ENCODE measurements at regions not wholly inside any gene's neighbourhood (a gene's known extent, or its start where the extent isn't known, plus 50 kb on each side); places are given as distances from the start of the nearest gene placed in this dataset.

DNA sequence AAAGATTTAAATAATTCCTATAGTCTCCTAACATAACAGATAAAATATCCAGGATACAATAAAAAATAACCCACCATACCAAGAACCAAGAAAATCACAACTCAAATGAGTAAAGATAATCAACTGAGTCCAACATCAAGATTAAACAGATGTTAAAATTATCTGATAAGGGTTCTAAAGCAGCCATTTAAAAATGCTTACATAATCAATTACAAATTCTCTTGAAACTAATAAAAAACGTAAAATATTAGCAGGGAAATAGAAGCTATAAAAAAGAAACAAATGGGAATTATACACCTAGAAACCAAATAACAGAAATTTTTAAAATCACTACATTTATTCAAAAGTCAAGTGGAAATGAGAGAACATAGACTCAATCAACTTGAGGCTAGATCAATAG is 297.7 kb upstream of the RAB6C start:
- Histone ChIP-seq H3K27me3 (ENCODE audit: control insufficient read depth, low read length) (no peaks in the 10 kb centered on the region), H3K9me3 (ENCODE audit: control insufficient read depth, insufficient read depth, low read length) (no peaks in the 10 kb centered on the region)

DNA sequence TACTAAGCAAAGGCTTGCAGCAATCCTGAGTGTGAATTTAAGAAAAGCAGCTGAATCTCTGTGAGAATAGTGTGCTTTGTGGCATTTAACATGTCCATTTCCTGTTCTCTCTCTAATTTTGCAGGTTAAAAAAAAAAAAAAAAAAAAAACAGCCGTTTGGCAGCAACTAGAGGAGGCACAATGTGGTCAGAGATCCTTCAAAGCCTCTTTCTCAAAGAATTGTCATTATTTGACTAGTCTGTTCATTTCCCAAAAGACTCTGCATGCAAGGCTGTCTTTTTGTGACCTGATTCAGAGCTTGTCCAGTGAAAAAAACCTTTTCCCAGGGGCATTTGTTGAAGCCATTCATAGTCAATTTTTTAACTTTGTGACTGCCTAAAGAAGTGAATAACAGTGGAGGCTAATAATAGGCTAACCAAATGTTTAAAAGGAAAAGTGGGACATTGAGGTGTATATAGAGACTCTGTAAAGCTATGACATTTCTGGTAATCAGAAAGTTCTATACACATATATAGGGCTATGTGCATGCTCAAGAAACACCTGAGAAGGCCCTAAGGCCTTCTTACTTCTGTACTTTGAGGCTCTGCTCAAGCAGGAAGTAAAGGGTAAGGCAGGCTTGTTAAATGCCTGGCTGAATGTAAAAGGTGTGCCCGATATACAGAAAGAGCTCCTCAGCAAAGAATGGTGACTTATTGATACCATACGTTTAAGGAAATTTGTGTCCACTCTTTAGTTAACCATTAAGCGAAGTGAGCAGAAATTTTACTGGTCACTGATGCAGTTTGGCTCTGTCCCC is 289.6 kb upstream of the RAB6C start:
- Histone ChIP-seq H4K20me1 (ENCODE audit: control insufficient read depth, insufficient read depth, low read depth, low read length) (no peaks in the 10 kb centered on the region), H3K4me2 (ENCODE audit: low read length) (no peak overlapping the region), H3F3A (ENCODE audit: control insufficient read depth, insufficient read depth) (no peaks in the 10 kb centered on the region), H3K9me2 (replicated peaks; ENCODE audit: control insufficient read depth, low read length) (no peaks in the 10 kb centered on the region), H3K27ac (ENCODE audit: low read depth, low read length) (no peak overlapping the region), H3K4me3 (ENCODE audit: low read length) (no peak overlapping the region), H3K27me3 (ENCODE audit: control insufficient read depth, low read length) (no peaks in the 10 kb centered on the region), H3K79me2 (ENCODE audit: control insufficient read depth, low read length) (no peaks in the 10 kb centered on the region), H3K36me3 (ENCODE audit: control insufficient read depth, low read length) (no peaks in the 10 kb centered on the region), H3K4me1 (ENCODE audit: control insufficient read depth, low read length) (no peaks in the 10 kb centered on the region), H3K9me3 (ENCODE audit: control insufficient read depth, insufficient read depth, low read length) (no peaks in the 10 kb centered on the region; the same call in 1 of the 2 replicates)
- no peak for TF ChIP-seq EZH2phosphoT487 (IDR thresholded peaks at IDR 0.05; ENCODE audit: borderline replicate concordance, low read length)
- TF ChIP-seq, protein P1, sequence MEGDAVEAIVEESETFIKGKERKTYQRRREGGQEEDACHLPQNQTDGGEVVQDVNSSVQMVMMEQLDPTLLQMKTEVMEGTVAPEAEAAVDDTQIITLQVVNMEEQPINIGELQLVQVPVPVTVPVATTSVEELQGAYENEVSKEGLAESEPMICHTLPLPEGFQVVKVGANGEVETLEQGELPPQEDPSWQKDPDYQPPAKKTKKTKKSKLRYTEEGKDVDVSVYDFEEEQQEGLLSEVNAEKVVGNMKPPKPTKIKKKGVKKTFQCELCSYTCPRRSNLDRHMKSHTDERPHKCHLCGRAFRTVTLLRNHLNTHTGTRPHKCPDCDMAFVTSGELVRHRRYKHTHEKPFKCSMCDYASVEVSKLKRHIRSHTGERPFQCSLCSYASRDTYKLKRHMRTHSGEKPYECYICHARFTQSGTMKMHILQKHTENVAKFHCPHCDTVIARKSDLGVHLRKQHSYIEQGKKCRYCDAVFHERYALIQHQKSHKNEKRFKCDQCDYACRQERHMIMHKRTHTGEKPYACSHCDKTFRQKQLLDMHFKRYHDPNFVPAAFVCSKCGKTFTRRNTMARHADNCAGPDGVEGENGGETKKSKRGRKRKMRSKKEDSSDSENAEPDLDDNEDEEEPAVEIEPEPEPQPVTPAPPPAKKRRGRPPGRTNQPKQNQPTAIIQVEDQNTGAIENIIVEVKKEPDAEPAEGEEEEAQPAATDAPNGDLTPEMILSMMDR (IDR thresholded peaks at IDR 0.05; ENCODE audit: low read depth, low read length, poor library complexity, severe bottlenecking), result no peak

More for the DNA sequence above, 297.7 kb upstream of the RAB6C start:
- no peaks in the 10 kb centered on the region for H3K9me2 ChIP-seq (replicated peaks; ENCODE audit: control insufficient read depth, low read length)
- no peaks in the 10 kb centered on the region for H3F3A ChIP-seq (ENCODE audit: control insufficient read depth, insufficient read depth)
- no peak overlapping the region for H3K4me2 ChIP-seq (ENCODE audit: low read length)
- no peaks in the 10 kb centered on the region for H4K20me1 ChIP-seq (ENCODE audit: control insufficient read depth, insufficient read depth, low read depth, low read length)
- no peaks in the 10 kb centered on the region for H3K4me1 ChIP-seq (ENCODE audit: control insufficient read depth, low read length)
- H3K36me3 ChIP-seq (ENCODE audit: control insufficient read depth, low read length), result no peaks in the 10 kb centered on the region
- TF ChIP-seq, protein P1 (IDR thresholded peaks at IDR 0.05; ENCODE audit: low read depth, low read length, poor library complexity, severe bottlenecking), result no peak
- TF ChIP-seq EZH2phosphoT487 (IDR thresholded peaks at IDR 0.05; ENCODE audit: borderline replicate concordance, low read length), result no peak
- no peak overlapping the region for H3K27ac ChIP-seq (ENCODE audit: low read depth, low read length)
- H3K79me2 ChIP-seq (ENCODE audit: control insufficient read depth, low read length), result no peaks in the 10 kb centered on the region
- H3K4me3 ChIP-seq (ENCODE audit: low read length), result no peak overlapping the region

DNA sequence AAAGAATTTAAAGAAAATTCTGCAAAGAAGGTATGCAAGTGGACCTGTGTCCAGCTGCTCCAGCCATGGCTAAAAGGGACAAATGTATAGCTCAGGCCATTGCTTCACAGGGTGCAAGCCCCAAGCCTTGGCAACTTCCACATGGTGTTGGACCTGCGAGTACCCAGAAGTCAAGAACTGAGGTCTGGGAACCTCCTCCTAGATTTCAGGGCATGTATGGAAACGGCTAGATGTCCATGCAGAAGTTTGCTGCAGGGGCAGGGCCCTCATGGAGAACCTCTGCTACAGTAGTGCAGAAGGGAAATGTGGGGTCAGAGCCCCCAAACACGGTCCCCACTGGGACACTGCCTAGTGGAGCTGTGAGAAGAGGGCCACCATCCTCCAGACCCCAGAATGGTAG is 284.0 kb upstream of the RAB6C start:
- H3K79me2 ChIP-seq (ENCODE audit: control insufficient read depth, low read length), result no peaks in the 10 kb centered on the region
- no peaks in the 10 kb centered on the region for H3K9me3 ChIP-seq (ENCODE audit: control insufficient read depth, insufficient read depth, low read length)
- no peaks in the 10 kb centered on the region for H3K4me1 ChIP-seq (ENCODE audit: control insufficient read depth, low read length)
- H3K4me2 ChIP-seq (ENCODE audit: low read length), result no peak overlapping the region
- no peak overlapping the region for H3K4me3 ChIP-seq (ENCODE audit: low read length)
- H3K27ac ChIP-seq (ENCODE audit: low read depth, low read length), result no peak overlapping the region
- no peaks in the 10 kb centered on the region for H3K27me3 ChIP-seq (ENCODE audit: control insufficient read depth, low read length)
- H3K36me3 ChIP-seq (ENCODE audit: control insufficient read depth, low read length), result no peaks in the 10 kb centered on the region
- TF ChIP-seq, protein P1 (IDR thresholded peaks at IDR 0.05; ENCODE audit: low read depth, low read length, poor library complexity, severe bottlenecking), result no peak
- TF ChIP-seq EZH2phosphoT487 (IDR thresholded peaks at IDR 0.05; ENCODE audit: borderline replicate concordance, low read length), result no peak
- no peaks in the 10 kb centered on the region for H3F3A ChIP-seq (ENCODE audit: control insufficient read depth, insufficient read depth)
- H4K20me1 ChIP-seq (ENCODE audit: control insufficient read depth, insufficient read depth, low read depth, low read length), result no peaks in the 10 kb centered on the region
- H3K9me2 ChIP-seq (replicated peaks; ENCODE audit: control insufficient read depth, low read length), result no peaks in the 10 kb centered on the region

Measured in DOHH2 (cell line).